Activated B cell treated with CpG ODN at 0.5 μM for 24 hours (primary cell): ENCODE measurements at regions not wholly inside any gene's neighbourhood (a gene's known extent, or its start where the extent isn't known, plus 50 kb on each side); places are given as distances from the start of the nearest gene placed in this dataset.

Experiments used
- ATAC-seq: fragments of 200-7000 bp; cut with Tn5 transposase; one replicate; pipeline ENCODE4 v1.10.0; 2021; ENCODE audit warnings: low read depth, mild to moderate bottlenecking, moderate library complexity
- CTCF ChIA-PET: fragments of 350-600 bp; sonication (Branson Sonifier 250); formaldehyde crosslinking; loops from one replicate; lab custom pipeline; 2021; ENCODE audit warnings: antibody characterized with exemption; lab: Charles Lee
- POLR2A ChIA-PET: fragments of 350-600 bp; sonication (Branson Sonifier 250); formaldehyde crosslinking; loops from one replicate; lab custom pipeline; 2021; ENCODE audit warnings: antibody characterized with exemption; lab: Charles Lee
- DNase-seq: peaks from one replicate; pipeline ENCODE4 v3.0.0; 2022
- H3K27ac Mint-ChIP-seq: one replicate; pipeline ENCODE4 v1.8.0; 2020; ENCODE audit warnings: mixed read lengths
- H3K27me3 Mint-ChIP-seq: one replicate; pipeline ENCODE4 v1.8.0; 2021; ENCODE audit warnings: mixed read lengths
- H3K36me3 Mint-ChIP-seq: one replicate; pipeline ENCODE4 v1.8.0; 2021; ENCODE audit warnings: low read depth, mixed read lengths
- H3K4me1 Mint-ChIP-seq: one replicate; pipeline ENCODE4 v1.8.0; 2021; ENCODE audit warnings: mixed read lengths
- H3K4me3 Mint-ChIP-seq: one replicate; pipeline ENCODE4 v1.8.0; 2020; ENCODE audit warnings: mild to moderate bottlenecking, mixed read lengths
- H3K9me3 Mint-ChIP-seq: one replicate; pipeline ENCODE4 v1.8.0; 2020; ENCODE audit warnings: mixed read lengths
- CTCF ChIP-seq: fragments of 200-600 bp; IDR thresholded peaks from one replicate; pipeline ENCODE4 v1.8.0; 2022; ENCODE audit warnings: antibody characterized with exemption, mild to moderate bottlenecking
- intact Hi-C: fragments of 100-400 bp; cut with micrococcal nuclease; formaldehyde crosslinking; loops from one replicate; pipeline ENCODE4 v1.15.1; 2024

- no peak overlapping the region for H3K4me3 Mint-ChIP-seq
- H3K4me1 Mint-ChIP-seq: no peaks in the 10 kb centered on the region
- CTCF ChIA-PET: no interaction called here
- POLR2A ChIA-PET: no interaction called here
- DNase-seq (peak; percentile 13), ATAC-seq (no peak)
- H3K36me3 Mint-ChIP-seq: no peaks in the 10 kb centered on the region
- TF ChIP-seq CTCF: no peak
- peaks cover 3% of the 10 kb centered on the region for H3K27me3 Mint-ChIP-seq
- H3K9me3 Mint-ChIP-seq: no peaks in the 10 kb centered on the region
- no peak overlapping the region for H3K27ac Mint-ChIP-seq
- intact Hi-C loops: no loop called here
Observed at GRCh38 chr12:131368668-131369071, 342.2 kb upstream of the SFSWAP start.

- Mint-ChIP-seq H3K4me3 (no peak overlapping the region), H3K27ac (no peak overlapping the region), H3K36me3 (no peaks in the 10 kb centered on the region), H3K4me1 (no peaks in the 10 kb centered on the region), H3K27me3 (peaks cover 3% of the 10 kb centered on the region), H3K9me3 (no peaks in the 10 kb centered on the region)
- TF ChIP-seq CTCF: no peak
- DNase-seq: no peak
- ChIA-PET CTCF (no interaction called here), POLR2A (no interaction called here)
- intact Hi-C loops: no loop called here
- ATAC-seq: no peak
Observed at GRCh38 chr12:131369094-131369845, 341.6 kb upstream of the SFSWAP start.

- H3K27me3 Mint-ChIP-seq: peaks cover 1% of the 10 kb centered on the region
- no peaks in the 10 kb centered on the region for H3K4me1 Mint-ChIP-seq
- no peak overlapping the region for H3K4me3 Mint-ChIP-seq
- no peak for DNase-seq
- H3K36me3 Mint-ChIP-seq: no peaks in the 10 kb centered on the region
- H3K9me3 Mint-ChIP-seq: no peaks in the 10 kb centered on the region
- H3K27ac Mint-ChIP-seq: no peak overlapping the region
- intact Hi-C loops: no loop called here
- no peak for TF ChIP-seq CTCF
- ATAC-seq: no peak
- ChIA-PET POLR2A (no interaction called here), CTCF (no interaction called here)
Observed at GRCh38 chr12:131370321-131370720, 340.6 kb upstream of the SFSWAP start.

GRCh38 chr12:131370791-131371347, 340.0 kb upstream of the SFSWAP start:
- no peaks in the 10 kb centered on the region for H3K9me3 Mint-ChIP-seq
- DNase-seq (no peak), ATAC-seq (no peak)
- no peaks in the 10 kb centered on the region for H3K4me1 Mint-ChIP-seq
- CTCF ChIA-PET: no interaction called here
- no peaks in the 10 kb centered on the region for H3K36me3 Mint-ChIP-seq
- intact Hi-C loops: no loop called here
- no peak overlapping the region for H3K27ac Mint-ChIP-seq
- TF ChIP-seq CTCF: no peak
- no peak overlapping the region for H3K4me3 Mint-ChIP-seq
- peaks cover 1% of the 10 kb centered on the region for H3K27me3 Mint-ChIP-seq
- POLR2A ChIA-PET: no interaction called here

- H3K4me1 Mint-ChIP-seq: no peaks in the 10 kb centered on the region
- no peak overlapping the region for H3K4me3 Mint-ChIP-seq
- ATAC-seq (no peak), DNase-seq (no peak)
- no peak for TF ChIP-seq CTCF
- intact Hi-C loops: no loop called here
- CTCF ChIA-PET: no interaction called here
- H3K9me3 Mint-ChIP-seq: no peaks in the 10 kb centered on the region
- POLR2A ChIA-PET: no interaction called here
- no peaks in the 10 kb centered on the region for H3K36me3 Mint-ChIP-seq
- no peaks in the 10 kb centered on the region for H3K27me3 Mint-ChIP-seq
- no peak overlapping the region for H3K27ac Mint-ChIP-seq
Observed at GRCh38 chr12:131371401-131372170, 339.3 kb upstream of the SFSWAP start.
